ENCODE measurements at regions not wholly inside any gene's neighbourhood (a gene's known extent, or its start where the extent isn't known, plus 50 kb on each side); places are given as distances from the start of the nearest gene placed in this dataset.

- Histone ChIP-seq H4K20me1 (ENCODE audit: control insufficient read depth, insufficient read depth) (no peaks in the 10 kb centered on the region), H3K4me1 (ENCODE audit: control insufficient read depth, insufficient read depth, low read length) (no peaks in the 10 kb centered on the region), H3K9ac (ENCODE audit: control insufficient read depth, insufficient read depth, low read length) (no peak overlapping the region), H2AFZ (ENCODE audit: control insufficient read depth, low read depth, low read length) (no peak overlapping the region), H3K36me3 (ENCODE audit: control insufficient read depth in 2 of 2, insufficient read depth in 2 of 2, low read length in 1 of 2) (no peaks in the 10 kb centered on the region), H3K27me3 (replicated peaks in 1 of 2; ENCODE audit: control insufficient read depth in 2 of 2, insufficient read depth in 2 of 2, low read length in 1 of 2) (no peaks in the 10 kb centered on the region), H3K4me2 (ENCODE audit: control insufficient read depth, insufficient read depth) (no peak overlapping the region), H3K4me3 (no peak overlapping the region), H3K27ac (ENCODE audit: control insufficient read depth, insufficient read depth) (no peak overlapping the region), H3K79me2 (ENCODE audit: control insufficient read depth, insufficient read depth, low read length) (no peaks in the 10 kb centered on the region), H3K9me3 (replicated peaks; ENCODE audit: control insufficient read depth, insufficient read depth, low read length) (no peaks in the 10 kb centered on the region)
- no peak for DNase-seq (ENCODE audit: low read depth, low spot score)
- ChIA-PET RAD21 (ENCODE audit: unreplicated experiment) (no interaction called here), SMC1A (ENCODE audit: uncharacterized antibody, unreplicated experiment) (interaction anchor here (2.0 kb wide), 1 partner anchor 11 kb away, joined by 6 read pairs; no protein-coding TSS in a partner anchor), POLR2A (no interaction called here), CTCF (no interaction called here)
- no TSS peak for BruUV-seq (replicated peaks)
- in situ Hi-C loops (cut with MboI) (no loop called here), intact Hi-C loops (cut with micrococcal nuclease; ENCODE audit: unreplicated experiment) (no loop called here)
- WGBS (ENCODE audit: insufficient coverage, insufficient replicate concordance, low lambda C conversion rate, missing lambda C conversion rate), result 0% methylated on average over 1 of the region's 1 CpG
- no peak for ATAC-seq
- FAIRE-seq, result no peak
- no peak for TF ChIP-seq IRF5 (IDR thresholded peaks at IDR 0.05; ENCODE audit: borderline replicate concordance)
- no peak for TF ChIP-seq CBFB (IDR thresholded peaks at IDR 0.05; ENCODE audit: low read depth)
- no peak for TF ChIP-seq ESRRA (IDR thresholded peaks at IDR 0.05; ENCODE audit: low read length)
- no peak for TF ChIP-seq MLLT1 (IDR thresholded peaks at IDR 0.05)
- no peak for TF ChIP-seq JUNB (IDR thresholded peaks at IDR 0.05)
- no peak for TF ChIP-seq GABPA (IDR thresholded peaks at IDR 0.05; ENCODE audit: low read depth)
- no peak for TF ChIP-seq FOXM1 (IDR thresholded peaks at IDR 0.05; ENCODE audit: low read depth, low read length)
- no peak for TF ChIP-seq BHLHE40 (IDR thresholded peaks at IDR 0.05; ENCODE audit: borderline replicate concordance in 1 of 2, low read depth in 2 of 2, low read length in 1 of 2)
- TF ChIP-seq SKIL (IDR thresholded peaks at IDR 0.05; ENCODE audit: low read depth, poor library complexity, severe bottlenecking), result no peak
- no peak for TF ChIP-seq BCLAF1 (IDR thresholded peaks at IDR 0.05)
- no peak for TF ChIP-seq KAT2A (conservative IDR thresholded peaks at IDR 0.05; ENCODE audit: control insufficient read depth, low read depth, low read length)
- TF ChIP-seq CBX3 (IDR thresholded peaks at IDR 0.05; ENCODE audit: borderline replicate concordance, low read depth), result no peak
- no peak for TF ChIP-seq ZNF622 (IDR thresholded peaks at IDR 0.05)
- TF ChIP-seq EP300 (IDR thresholded peaks at IDR 0.05; ENCODE audit: borderline replicate concordance in 1 of 2, control insufficient read depth in 1 of 2, low read depth in 2 of 2, low read length in 2 of 2), result no peak
- no peak for TF ChIP-seq POLR2A (IDR thresholded peaks at IDR 0.05; ENCODE audit: low read depth, low read length)
- TF ChIP-seq ZBED1 (IDR thresholded peaks at IDR 0.05; ENCODE audit: borderline replicate concordance), result no peak
Observed at GRCh38 chr2:36190097-36190496, 165.5 kb upstream of the CRIM1 start.

All from GM12878 (cell line).